Mucosa of rectum (tissue), 2 donors: ENCODE measurements at regions not wholly inside any gene's neighbourhood (a gene's known extent, or its start where the extent isn't known, plus 50 kb on each side); places are given as distances from the start of the nearest gene placed in this dataset.

Source experiments
- H3K27ac ChIP-seq, 2 donors: one replicate each; pipeline ENCODE4 v1.7.0; 2013; ENCODE audit warnings: inconsistent platforms in 2 of 2, low read depth in 2 of 2, low read length in 2 of 2
- H3K27me3 ChIP-seq, 2 donors: one replicate each; pipeline ENCODE4 v1.7.0; 2013; ENCODE audit warnings: low read length in 2 of 2; ENCODE audit not compliant: control insufficient read depth in 2 of 2, insufficient read depth in 2 of 2
- H3K36me3 ChIP-seq, 2 donors: one replicate each; pipeline ENCODE4 v1.7.0; 2013; ENCODE audit warnings: low read length in 2 of 2; ENCODE audit not compliant: control insufficient read depth in 2 of 2, insufficient read depth in 2 of 2
- H3K4me1 ChIP-seq, 2 donors: one replicate each; pipeline ENCODE4 v1.7.0; 2013; ENCODE audit warnings: low read length in 2 of 2, mild to moderate bottlenecking in 1 of 2; ENCODE audit not compliant: control insufficient read depth in 2 of 2, insufficient read depth in 2 of 2
- H3K4me3 ChIP-seq, 2 donors: one replicate each; pipeline ENCODE4 v1.7.0; 2013; ENCODE audit warnings: low read length in 2 of 2
- H3K9ac ChIP-seq, 2 donors: one replicate each; pipeline ENCODE4 v1.7.0; 2013; ENCODE audit warnings: low read length in 2 of 2, low read depth in 1 of 2, mild to moderate bottlenecking in 1 of 2
- H3K9me3 ChIP-seq, 2 donors: one replicate each; pipeline ENCODE4 v1.7.0; 2013; ENCODE audit warnings: low read length in 2 of 2; ENCODE audit not compliant: control insufficient read depth in 2 of 2
- donor health status: healthy.
- donor health status: Normal muscosa, but diverticular disease.

GRCh38 chr2:34747643-34748042 is 1148.5 kb upstream of the FAM98A start:
- no peaks in the 10 kb centered on the region for H3K4me1 ChIP-seq
- no peaks in the 10 kb centered on the region for H3K27me3 ChIP-seq
- peaks cover 0 to 3% of the 10 kb centered on the region in 2 donors for H3K9me3 ChIP-seq
- H3K4me3 ChIP-seq, result no peak overlapping the region
- H3K9ac ChIP-seq, result no peak overlapping the region
- no peaks in the 10 kb centered on the region for H3K36me3 ChIP-seq
- no peak overlapping the region for H3K27ac ChIP-seq

- no peaks in the 10 kb centered on the region for H3K36me3 ChIP-seq
- no peaks in the 10 kb centered on the region for H3K27me3 ChIP-seq
- H3K4me3 ChIP-seq, result no peak overlapping the region
Measured at GRCh38 chr2:34738691-34739090, 1139.6 kb upstream of the FAM98A start.

GRCh38 chr2:34737146-34737545 is 1138.0 kb upstream of the FAM98A start:
- H3K4me3 ChIP-seq, result no peak overlapping the region
- H3K27ac ChIP-seq, result no peak overlapping the region
- H3K27me3 ChIP-seq, result no peaks in the 10 kb centered on the region
- H3K9me3 ChIP-seq, result no peaks in the 10 kb centered on the region
- H3K4me1 ChIP-seq, result no peaks in the 10 kb centered on the region
- H3K36me3 ChIP-seq, result no peaks in the 10 kb centered on the region
- H3K9ac ChIP-seq, result no peak overlapping the region

More at GRCh38 chr2:34738691-34739090, 1139.6 kb upstream of the FAM98A start:
- Histone ChIP-seq H3K9me3 (no peaks in the 10 kb centered on the region), H3K4me1 (no peaks in the 10 kb centered on the region), H3K9ac (no peak overlapping the region), H3K27ac (no peak overlapping the region)

GRCh38 chr2:34736482-34736881 is 1137.4 kb upstream of the FAM98A start:
- no peaks in the 10 kb centered on the region for H3K9me3 ChIP-seq

GRCh38 chr2:34734662-34735061 is 1135.6 kb upstream of the FAM98A start:
- Histone ChIP-seq H3K4me1 (no peaks in the 10 kb centered on the region), H3K36me3 (no peaks in the 10 kb centered on the region), H3K9ac (no peak overlapping the region)

More at GRCh38 chr2:34736482-34736881, 1137.4 kb upstream of the FAM98A start:
- Histone ChIP-seq H3K27me3 (no peaks in the 10 kb centered on the region), H3K4me1 (no peaks in the 10 kb centered on the region), H3K4me3 (no peak overlapping the region), H3K36me3 (no peaks in the 10 kb centered on the region), H3K9ac (no peak overlapping the region), H3K27ac (no peak overlapping the region)

GRCh38 chr2:34734042-34734441 is 1134.9 kb upstream of the FAM98A start:
- H3K9me3 ChIP-seq, result no peaks in the 10 kb centered on the region

More at GRCh38 chr2:34734662-34735061, 1135.6 kb upstream of the FAM98A start:
- Histone ChIP-seq H3K4me3 (no peak overlapping the region), H3K27me3 (no peaks in the 10 kb centered on the region), H3K27ac (no peak overlapping the region), H3K9me3 (no peaks in the 10 kb centered on the region)

GRCh38 chr2:34731292-34731691 is 1132.2 kb upstream of the FAM98A start:
- H3K4me1 ChIP-seq, result no peaks in the 10 kb centered on the region
- no peak overlapping the region for H3K27ac ChIP-seq
- H3K9me3 ChIP-seq, result no peaks in the 10 kb centered on the region
- H3K27me3 ChIP-seq, result no peaks in the 10 kb centered on the region
- no peak overlapping the region for H3K9ac ChIP-seq
- H3K36me3 ChIP-seq, result no peaks in the 10 kb centered on the region
- no peak overlapping the region for H3K4me3 ChIP-seq

More at GRCh38 chr2:34734042-34734441, 1134.9 kb upstream of the FAM98A start:
- Histone ChIP-seq H3K27ac (no peak overlapping the region), H3K27me3 (no peaks in the 10 kb centered on the region), H3K36me3 (no peaks in the 10 kb centered on the region), H3K9ac (no peak overlapping the region), H3K4me3 (no peak overlapping the region), H3K4me1 (no peaks in the 10 kb centered on the region)

GRCh38 chr2:34729845-34730244 is 1130.7 kb upstream of the FAM98A start:
- no peaks in the 10 kb centered on the region for H3K27me3 ChIP-seq
- H3K9ac ChIP-seq, result no peak overlapping the region
- H3K4me1 ChIP-seq, result no peaks in the 10 kb centered on the region
- no peak overlapping the region for H3K27ac ChIP-seq
- no peak overlapping the region for H3K4me3 ChIP-seq
- no peaks in the 10 kb centered on the region for H3K9me3 ChIP-seq
- no peaks in the 10 kb centered on the region for H3K36me3 ChIP-seq

- Histone ChIP-seq H3K27ac (no peak overlapping the region), H3K9me3 (no peaks in the 10 kb centered on the region), H3K4me1 (no peaks in the 10 kb centered on the region)
Measured at GRCh38 chr2:34724107-34724506, 1125.0 kb upstream of the FAM98A start.

GRCh38 chr2:34723683-34724082 is 1124.6 kb upstream of the FAM98A start:
- no peak overlapping the region for H3K9ac ChIP-seq
- H3K27ac ChIP-seq, result no peak overlapping the region
- H3K9me3 ChIP-seq, result no peaks in the 10 kb centered on the region
- H3K4me3 ChIP-seq, result no peak overlapping the region
- no peaks in the 10 kb centered on the region for H3K36me3 ChIP-seq
- no peaks in the 10 kb centered on the region for H3K27me3 ChIP-seq
- no peaks in the 10 kb centered on the region for H3K4me1 ChIP-seq

More at GRCh38 chr2:34724107-34724506, 1125.0 kb upstream of the FAM98A start:
- Histone ChIP-seq H3K4me3 (no peak overlapping the region), H3K27me3 (no peaks in the 10 kb centered on the region), H3K36me3 (no peaks in the 10 kb centered on the region), H3K9ac (no peak overlapping the region)

GRCh38 chr2:34719206-34719605 is 1120.1 kb upstream of the FAM98A start:
- Histone ChIP-seq H3K36me3 (no peaks in the 10 kb centered on the region), H3K27me3 (no peaks in the 10 kb centered on the region), H3K9me3 (no peaks in the 10 kb centered on the region), H3K9ac (no peak overlapping the region), H3K27ac (no peak overlapping the region), H3K4me1 (no peaks in the 10 kb centered on the region), H3K4me3 (no peak overlapping the region)
